B cell (primary cell): ENCODE measurements at regions not wholly inside any gene's neighbourhood (a gene's known extent, or its start where the extent isn't known, plus 50 kb on each side); places are given as distances from the start of the nearest gene placed in this dataset.

Source experiments
- ATAC-seq: fragments of 200-7000 bp; cut with Tn5 transposase; one replicate; pipeline ENCODE4 v1.10.0; 2021; ENCODE audit warnings: low read depth, mild to moderate bottlenecking, moderate number of reproducible peaks, moderate library complexity
- CTCF ChIA-PET: fragments of 350-600 bp; sonication (Branson Sonifier 250); formaldehyde crosslinking; loops from one replicate; lab custom pipeline; 2021; ENCODE audit warnings: antibody characterized with exemption, inconsistent platforms; lab: Charles Lee
- POLR2A ChIA-PET: fragments of 350-600 bp; sonication (Branson Sonifier 250); formaldehyde crosslinking; loops from one replicate; lab custom pipeline; 2021; ENCODE audit warnings: antibody characterized with exemption; lab: Charles Lee
- DNase-seq: peaks from one replicate; pipeline ENCODE4 v3.0.0; 2013
- H2AFZ ChIP-seq: 2 replicates; pipeline ENCODE4 v1.6.1; 2012; ENCODE audit warnings: mild to moderate bottlenecking, low read depth, low read length; ENCODE audit not compliant: insufficient read depth, poor library complexity, severe bottlenecking
- H3K27ac ChIP-seq, 2 donors: 1 replicate in 1 of 2; 2 replicates in 1 of 2; pipeline ENCODE4 v1.5.1; 2012 to 2013; ENCODE audit warnings: low read length in 2 of 2, mild to moderate bottlenecking in 2 of 2, moderate library complexity in 1 of 2
- H3K27me3 ChIP-seq, 4 experiments: fragments of 200-600 bp in 1 of 4; sonication (generic) in 1 of 4; replicated peaks in 1 of 4; 1 replicate in 2 of 4; 2 replicates in 2 of 4; pipeline versions ENCODE4 v1.6.1 to v1.7.0; 2013 to 2016; ENCODE audit warnings: low read length in 3 of 4, mild to moderate bottlenecking in 2 of 4, mixed read lengths in 1 of 4, moderate library complexity in 1 of 4; ENCODE audit not compliant: insufficient read depth in 4 of 4, control insufficient read depth in 3 of 4; ENCODE audit errors: control extremely low read depth in 1 of 4
- H3K36me3 ChIP-seq, 2 experiments: replicated peaks in 1 of 2; 1 replicate in 1 of 2; 2 replicates in 1 of 2; pipeline versions ENCODE4 v1.6.1 to v1.7.1; 2013; ENCODE audit warnings: low read length in 1 of 2; ENCODE audit not compliant: insufficient read depth in 2 of 2, control insufficient read depth in 1 of 2; ENCODE audit errors: control extremely low read depth in 1 of 2, extremely low read depth in 1 of 2
- H3K4me1 ChIP-seq, 2 donors: fragments of 200-600 bp in 1 of 2; sonication (generic) in 1 of 2; 1 replicate in 1 of 2; 2 replicates in 1 of 2; pipeline versions ENCODE4 v1.5.1 to v1.6.1; 2013 to 2017; ENCODE audit warnings: low read length in 2 of 2; ENCODE audit not compliant: control insufficient read depth in 2 of 2, insufficient read depth in 2 of 2
- H3K4me2 ChIP-seq: replicated peaks from 2 replicates; pipeline ENCODE3; 2012; ENCODE audit warnings: mild to moderate bottlenecking, low read depth, low read length; ENCODE audit not compliant: poor library complexity, severe bottlenecking
- H3K4me3 ChIP-seq, 5 experiments: fragments of 200-600 bp in 1 of 5; sonication (generic) in 1 of 5; 1 replicate in 3 of 5; 2 replicates in 2 of 5; pipeline versions ENCODE4 v1.5.1 to v1.7.0; 2011 to 2016; ENCODE audit warnings: low read length in 4 of 5, mild to moderate bottlenecking in 4 of 5, low read depth in 2 of 5, control low read depth in 1 of 5, moderate library complexity in 1 of 5; ENCODE audit not compliant: insufficient read depth in 1 of 5; ENCODE audit errors: control extremely low read depth in 1 of 5, extremely low read depth in 1 of 5
- H3K79me2 ChIP-seq: fragments of 200-600 bp; sonication (generic); one replicate; pipeline ENCODE4 v1.6.0; 2016; ENCODE audit warnings: low read length; ENCODE audit not compliant: control insufficient read depth, insufficient read depth
- H3K9ac ChIP-seq: fragments of 200-600 bp; sonication (generic); 2 replicates; pipeline ENCODE4 v1.6.1; 2017; ENCODE audit warnings: mild to moderate bottlenecking, low read length, moderate library complexity
- H3K9me3 ChIP-seq, 3 donors: one replicate each; pipeline versions ENCODE4 v1.6.1 to v1.7.1; 2013; ENCODE audit warnings: low read length in 2 of 3; ENCODE audit not compliant: control insufficient read depth in 2 of 3, insufficient read depth in 1 of 3; ENCODE audit errors: control extremely low read depth in 1 of 3
- H4K20me1 ChIP-seq: 2 replicates; pipeline ENCODE4 v1.6.0; 2012; ENCODE audit warnings: mild to moderate bottlenecking, low read length; ENCODE audit not compliant: insufficient read depth, control insufficient read depth, poor library complexity, severe bottlenecking
- H3K27ac Mint-ChIP-seq: one replicate; pipeline ENCODE4 v1.8.0; 2021; ENCODE audit warnings: mixed read lengths
- H3K27me3 Mint-ChIP-seq: one replicate; pipeline ENCODE4 v1.8.0; 2021; ENCODE audit warnings: mixed read lengths
- H3K4me1 Mint-ChIP-seq: one replicate; pipeline ENCODE4 v1.8.0; 2021; ENCODE audit warnings: mixed read lengths
- H3K4me3 Mint-ChIP-seq: one replicate; pipeline ENCODE4 v1.8.0; 2021; ENCODE audit warnings: mixed read lengths
- H3K9me3 Mint-ChIP-seq: one replicate; pipeline ENCODE4 v1.8.0; 2022; ENCODE audit warnings: mixed read lengths; ENCODE audit not compliant: insufficient read depth
- EZH2 ChIP-seq: IDR thresholded peaks from 2 replicates; pipeline ENCODE4 v1.6.1; 2012; ENCODE audit warnings: borderline replicate concordance, low read depth, mild to moderate bottlenecking, moderate library complexity, low read length; ENCODE audit not compliant: insufficient read depth, poor library complexity, severe bottlenecking
- WGBS: methylation state at CpG from one replicate; pipeline ENCODE4 v1.1.5; 2013; ENCODE audit warnings: missing lambda C conversion rate; ENCODE audit not compliant: insufficient coverage; 5-methylcytosine and 5-hydroxymethylcytosine counted together
- intact Hi-C: fragments of 100-400 bp; cut with micrococcal nuclease; formaldehyde crosslinking; loops from one replicate; pipeline ENCODE4 v1.10.0; 2022
- TF ChIP-seq, protein P1 (sequence below): fragments of 200-600 bp; IDR thresholded peaks from one replicate; pipeline ENCODE4 v1.8.0; 2022; ENCODE audit warnings: antibody characterized with exemption, mild to moderate bottlenecking

DNA sequence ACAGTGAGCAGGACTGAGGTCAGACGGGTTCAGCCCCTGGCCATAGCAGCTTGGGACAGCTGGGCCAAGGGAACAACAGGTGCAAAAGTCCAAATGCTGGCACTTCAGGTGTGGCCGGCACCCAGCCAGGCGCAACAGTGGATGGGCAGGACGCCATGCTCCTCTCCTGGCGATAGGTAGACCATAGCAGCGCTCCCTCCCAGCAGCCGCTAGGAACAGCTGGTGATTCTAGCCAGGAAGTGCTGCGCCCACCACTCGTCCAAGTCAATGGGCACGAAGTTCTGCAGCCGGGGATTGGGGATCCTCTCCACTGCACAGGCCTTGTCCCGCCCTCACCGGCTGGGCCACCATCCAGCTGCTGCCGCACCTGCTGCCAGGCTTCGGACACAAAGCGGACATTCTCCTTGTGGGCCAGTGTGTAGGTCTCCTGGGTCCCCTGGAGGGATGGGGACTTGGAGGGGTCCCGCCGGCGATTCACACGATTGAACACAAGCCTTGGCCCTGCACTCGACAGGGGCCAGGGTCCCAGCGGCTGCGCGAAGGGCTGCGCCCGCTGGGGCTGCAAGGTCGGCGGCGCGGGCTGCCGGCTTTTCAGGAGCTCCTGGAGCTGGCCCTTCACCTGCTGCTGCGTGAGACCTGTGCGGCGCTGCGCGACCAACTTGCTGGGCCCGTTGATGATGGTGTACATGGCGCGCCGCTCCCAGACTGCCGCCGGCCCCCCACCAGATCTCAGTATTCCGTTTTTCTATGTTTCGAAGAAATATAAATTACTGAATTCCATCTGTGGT is 227.5 kb upstream of the STK26 start:
- H2AFZ ChIP-seq = peak overlapping the region; percentile 53
- H3K4me3 Mint-ChIP-seq = no peak overlapping the region
- intact Hi-C loops = no loop called here

DNA sequence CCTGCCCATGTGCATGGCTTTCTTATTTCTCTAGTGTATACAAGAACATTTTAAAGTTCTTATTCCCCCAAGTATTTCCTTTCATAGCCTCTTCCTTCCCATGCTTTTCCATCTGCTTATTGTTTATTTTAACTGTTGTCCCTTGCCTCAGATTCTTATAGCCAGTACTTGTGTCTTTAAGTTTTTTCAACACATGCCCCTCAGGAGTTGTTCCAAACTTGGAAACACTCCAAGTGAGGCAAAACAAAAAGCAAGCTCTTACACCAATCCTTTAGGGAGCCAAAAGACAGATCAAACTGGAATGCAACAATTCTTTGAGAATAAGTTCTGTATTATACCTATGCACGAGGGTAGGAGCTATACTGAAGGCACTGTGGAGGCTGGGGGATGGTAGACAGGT is 222.0 kb upstream of the STK26 start:
- H3K27ac Mint-ChIP-seq = no peak overlapping the region
- no peaks in the 10 kb centered on the region for H3K9me3 Mint-ChIP-seq
- Histone ChIP-seq H3K79me2 (no peaks in the 10 kb centered on the region), H4K20me1 (no peaks in the 10 kb centered on the region), H3K27me3 (peaks cover 0 to 6% (median 0%) of the 10 kb centered on the region in 4 experiments), H3K4me1 (peaks cover 0 to 8% of the 10 kb centered on the region in 2 donors), H3K4me3 (no peak overlapping the region), H3K27ac (no peak overlapping the region), H2AFZ (no peak overlapping the region), H3K4me2 (no peak overlapping the region), H3K36me3 (no peaks in the 10 kb centered on the region), H3K9ac (no peak overlapping the region), H3K9me3 (no peaks in the 10 kb centered on the region)
- no peak for TF ChIP-seq EZH2
- TF ChIP-seq, protein P1, sequence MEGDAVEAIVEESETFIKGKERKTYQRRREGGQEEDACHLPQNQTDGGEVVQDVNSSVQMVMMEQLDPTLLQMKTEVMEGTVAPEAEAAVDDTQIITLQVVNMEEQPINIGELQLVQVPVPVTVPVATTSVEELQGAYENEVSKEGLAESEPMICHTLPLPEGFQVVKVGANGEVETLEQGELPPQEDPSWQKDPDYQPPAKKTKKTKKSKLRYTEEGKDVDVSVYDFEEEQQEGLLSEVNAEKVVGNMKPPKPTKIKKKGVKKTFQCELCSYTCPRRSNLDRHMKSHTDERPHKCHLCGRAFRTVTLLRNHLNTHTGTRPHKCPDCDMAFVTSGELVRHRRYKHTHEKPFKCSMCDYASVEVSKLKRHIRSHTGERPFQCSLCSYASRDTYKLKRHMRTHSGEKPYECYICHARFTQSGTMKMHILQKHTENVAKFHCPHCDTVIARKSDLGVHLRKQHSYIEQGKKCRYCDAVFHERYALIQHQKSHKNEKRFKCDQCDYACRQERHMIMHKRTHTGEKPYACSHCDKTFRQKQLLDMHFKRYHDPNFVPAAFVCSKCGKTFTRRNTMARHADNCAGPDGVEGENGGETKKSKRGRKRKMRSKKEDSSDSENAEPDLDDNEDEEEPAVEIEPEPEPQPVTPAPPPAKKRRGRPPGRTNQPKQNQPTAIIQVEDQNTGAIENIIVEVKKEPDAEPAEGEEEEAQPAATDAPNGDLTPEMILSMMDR = no peak
- WGBS = no CpG with 5 or more reads among the region's 1 CpG
- no peaks in the 10 kb centered on the region for H3K4me1 Mint-ChIP-seq
- intact Hi-C loops = loop anchor here (5.0 kb wide), 1 partner anchor 824 kb away; no protein-coding TSS in a partner anchor
- ATAC-seq (no peak), DNase-seq (no peak)
- ChIA-PET CTCF (no interaction called here), POLR2A (no interaction called here)
- no peak overlapping the region for H3K4me3 Mint-ChIP-seq
- no peaks in the 10 kb centered on the region for H3K27me3 Mint-ChIP-seq

More for the DNA sequence above, 227.5 kb upstream of the STK26 start:
- DNase-seq = no peak
- H4K20me1 ChIP-seq = no peaks in the 10 kb centered on the region
- peak overlapping the region; percentile 37 for H3K9ac ChIP-seq
- no peak overlapping the region for H3K27ac ChIP-seq
- H3K27ac Mint-ChIP-seq = no peak overlapping the region
- H3K79me2 ChIP-seq = no peaks in the 10 kb centered on the region
- no peaks in the 10 kb centered on the region for H3K9me3 ChIP-seq
- ChIA-PET POLR2A (no interaction called here), CTCF (no interaction called here)
- H3K4me2 ChIP-seq = peak overlapping the region; percentile 66
- peak overlapping the region in 3 of 5 experiments; percentile 33 to 44 (median 41) for H3K4me3 ChIP-seq
- ATAC-seq = no peak
- TF ChIP-seq, protein P1 = no peak
- TF ChIP-seq EZH2 = no peak
- peaks cover 0 to 1% of the 10 kb centered on the region in 2 experiments for H3K36me3 ChIP-seq
- 99% methylated on average over 31 of the region's 44 CpGs for WGBS
- no peaks in the 10 kb centered on the region for H3K4me1 Mint-ChIP-seq
- peaks cover 0 to 6% (median 0%) of the 10 kb centered on the region in 4 experiments for H3K27me3 ChIP-seq
- H3K4me1 ChIP-seq = peaks cover 0 to 10% of the 10 kb centered on the region in 2 donors
- H3K27me3 Mint-ChIP-seq = no peaks in the 10 kb centered on the region
- H3K9me3 Mint-ChIP-seq = no peaks in the 10 kb centered on the region
